DOHH2 (cell line): ENCODE measurements at regions not wholly inside any gene's neighbourhood (a gene's known extent, or its start where the extent isn't known, plus 50 kb on each side); places are given as distances from the start of the nearest gene placed in this dataset.

Source experiments
- EZH2phosphoT487 ChIP-seq: fragments of 200-600 bp; sonication (generic); IDR thresholded peaks from 2 replicates; pipeline ENCODE4 v1.6.1; 2017; ENCODE audit warnings: borderline replicate concordance, mild to moderate bottlenecking, antibody characterized with exemption, low read length, moderate library complexity, mixed read lengths
- TF ChIP-seq, protein P1 (sequence below): fragments of 200-600 bp; sonication (generic); IDR thresholded peaks from one replicate; pipeline ENCODE4 v1.5.1; 2014; ENCODE audit warnings: antibody characterized with exemption, mild to moderate bottlenecking, low read depth, low read length; ENCODE audit not compliant: poor library complexity, severe bottlenecking

DNA sequence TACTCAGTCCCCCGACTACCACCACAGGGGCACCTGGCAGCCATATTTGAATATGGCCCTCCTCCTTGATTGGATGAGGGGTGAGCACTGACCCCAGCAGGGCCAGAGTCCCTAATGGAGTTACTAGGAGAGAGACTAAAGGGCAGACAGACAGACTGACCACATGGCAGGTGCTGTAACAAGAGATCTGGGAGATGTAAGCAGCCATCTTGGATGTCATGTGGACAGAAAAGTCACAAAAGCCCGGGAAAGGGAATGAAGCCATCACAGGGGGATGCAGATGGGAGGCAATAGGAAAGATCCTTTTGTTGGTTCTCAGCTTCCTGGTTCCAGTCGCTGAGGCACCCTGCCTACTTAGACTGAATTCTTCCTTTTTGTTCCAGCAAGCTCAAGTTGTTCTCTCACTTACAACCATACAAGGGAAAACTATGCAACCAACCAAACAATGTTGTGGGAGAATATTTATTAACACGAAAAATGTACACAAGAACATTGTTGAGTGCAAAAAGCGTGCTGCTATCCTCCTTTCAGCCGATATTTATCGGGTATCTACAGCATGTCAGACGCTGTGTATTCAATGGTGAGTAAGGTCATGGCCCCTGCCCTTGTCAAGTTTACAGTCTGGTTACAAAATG, 511.6 kb upstream of the PROK2 start:
- TF ChIP-seq, protein P1, sequence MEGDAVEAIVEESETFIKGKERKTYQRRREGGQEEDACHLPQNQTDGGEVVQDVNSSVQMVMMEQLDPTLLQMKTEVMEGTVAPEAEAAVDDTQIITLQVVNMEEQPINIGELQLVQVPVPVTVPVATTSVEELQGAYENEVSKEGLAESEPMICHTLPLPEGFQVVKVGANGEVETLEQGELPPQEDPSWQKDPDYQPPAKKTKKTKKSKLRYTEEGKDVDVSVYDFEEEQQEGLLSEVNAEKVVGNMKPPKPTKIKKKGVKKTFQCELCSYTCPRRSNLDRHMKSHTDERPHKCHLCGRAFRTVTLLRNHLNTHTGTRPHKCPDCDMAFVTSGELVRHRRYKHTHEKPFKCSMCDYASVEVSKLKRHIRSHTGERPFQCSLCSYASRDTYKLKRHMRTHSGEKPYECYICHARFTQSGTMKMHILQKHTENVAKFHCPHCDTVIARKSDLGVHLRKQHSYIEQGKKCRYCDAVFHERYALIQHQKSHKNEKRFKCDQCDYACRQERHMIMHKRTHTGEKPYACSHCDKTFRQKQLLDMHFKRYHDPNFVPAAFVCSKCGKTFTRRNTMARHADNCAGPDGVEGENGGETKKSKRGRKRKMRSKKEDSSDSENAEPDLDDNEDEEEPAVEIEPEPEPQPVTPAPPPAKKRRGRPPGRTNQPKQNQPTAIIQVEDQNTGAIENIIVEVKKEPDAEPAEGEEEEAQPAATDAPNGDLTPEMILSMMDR, result no peak
- no peak for TF ChIP-seq EZH2phosphoT487
